Fibroblast of skin of abdomen (primary cell): ENCODE measurements at regions not wholly inside any gene's neighbourhood (a gene's known extent, or its start where the extent isn't known, plus 50 kb on each side); places are given as distances from the start of the nearest gene placed in this dataset.

Source experiments
- DNase-seq: peaks from one replicate; pipeline ENCODE4 v3.0.0-alpha.2; 2013

DNA sequence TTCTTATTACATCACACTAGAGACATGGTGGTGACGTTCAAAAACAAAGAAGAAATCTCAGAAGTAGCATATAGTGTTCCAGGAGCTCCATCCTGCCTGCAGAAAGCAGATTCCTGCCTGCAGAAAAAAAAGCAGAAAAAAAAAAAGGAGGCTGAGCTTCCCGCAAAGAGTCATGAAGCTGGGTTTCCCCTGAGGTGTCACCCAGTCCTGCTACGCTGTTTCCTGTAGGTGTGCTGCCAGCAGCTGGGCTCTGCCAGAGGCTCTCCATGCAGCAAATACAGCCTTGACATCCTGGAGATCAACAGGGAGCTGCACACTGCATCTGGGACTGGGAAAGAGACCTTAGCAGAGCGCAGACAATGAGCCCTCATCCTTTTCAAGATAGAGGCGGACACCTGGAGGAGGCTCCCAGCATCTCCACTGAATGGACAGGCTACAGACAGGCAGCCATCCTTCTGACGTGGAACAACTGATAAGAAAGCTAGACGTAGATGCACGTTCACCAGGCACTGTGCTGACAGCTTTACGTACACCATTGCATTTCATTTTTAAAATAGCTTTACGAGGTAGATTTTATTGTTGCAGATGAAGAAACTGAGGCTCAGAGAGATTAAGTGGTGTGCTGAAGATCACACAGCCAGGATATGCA is 350.9 kb downstream of the FOXO1 start:
- DNase-seq: no peak

DNA sequence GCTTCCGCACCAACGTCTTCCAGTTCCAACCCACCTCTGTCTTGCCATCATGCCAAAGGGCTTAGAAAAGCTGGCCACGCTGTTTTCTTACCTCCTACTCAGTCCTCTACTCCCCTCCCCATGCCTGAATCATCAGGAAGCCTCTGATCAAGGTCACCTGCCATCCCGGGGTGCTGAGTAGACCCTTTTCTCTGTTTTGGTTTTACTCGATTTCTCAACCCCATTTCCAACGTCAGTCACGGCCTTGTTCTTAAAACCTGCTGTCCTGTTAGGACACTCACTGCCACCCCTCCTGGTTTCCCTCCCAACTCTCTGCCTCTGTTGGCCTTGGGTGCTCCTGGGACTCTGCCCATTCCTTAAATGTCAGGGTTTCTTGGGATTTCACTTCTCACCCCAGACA is 350.1 kb downstream of the FOXO1 start:
- no peak for DNase-seq

GRCh38 chr13:40317980-40318327 is 348.5 kb downstream of the FOXO1 start:
- DNase-seq: no peak

DNA sequence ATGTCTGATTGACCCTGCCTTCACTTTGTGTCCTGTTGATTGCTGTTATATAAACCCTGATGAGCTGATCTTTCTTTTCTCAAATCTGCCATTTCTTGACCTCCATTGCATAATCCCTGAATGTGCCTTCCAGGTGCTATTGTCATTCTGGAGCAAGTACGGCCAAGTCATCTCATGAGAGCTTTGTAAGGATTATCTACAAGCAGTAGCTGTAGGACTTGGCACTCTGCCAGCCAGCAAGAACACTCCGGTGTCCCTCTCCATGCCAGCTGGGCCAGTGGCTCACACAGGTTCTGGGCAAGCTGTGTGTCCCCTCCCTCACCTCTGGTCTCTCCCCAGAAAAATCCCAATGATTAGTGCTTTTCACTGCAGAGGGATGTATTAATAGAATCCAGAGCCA is 348.1 kb downstream of the FOXO1 start:
- no peak for DNase-seq

GRCh38 chr13:40319699-40320579 is 346.5 kb downstream of the FOXO1 start:
- no peak for DNase-seq

GRCh38 chr13:40328091-40328490 is 338.4 kb downstream of the FOXO1 start:
- DNase-seq: no peak

GRCh38 chr13:40329781-40330485 is 336.5 kb downstream of the FOXO1 start:
- DNase-seq: no peak

- DNase-seq: no peak
Measured at GRCh38 chr13:40330950-40331349, 335.5 kb downstream of the FOXO1 start.

- DNase-seq: no peak
Measured at GRCh38 chr13:40331802-40332201, 334.6 kb downstream of the FOXO1 start.

- DNase-seq: no peak
Measured at GRCh38 chr13:40333226-40333625, 333.2 kb downstream of the FOXO1 start.

DNA sequence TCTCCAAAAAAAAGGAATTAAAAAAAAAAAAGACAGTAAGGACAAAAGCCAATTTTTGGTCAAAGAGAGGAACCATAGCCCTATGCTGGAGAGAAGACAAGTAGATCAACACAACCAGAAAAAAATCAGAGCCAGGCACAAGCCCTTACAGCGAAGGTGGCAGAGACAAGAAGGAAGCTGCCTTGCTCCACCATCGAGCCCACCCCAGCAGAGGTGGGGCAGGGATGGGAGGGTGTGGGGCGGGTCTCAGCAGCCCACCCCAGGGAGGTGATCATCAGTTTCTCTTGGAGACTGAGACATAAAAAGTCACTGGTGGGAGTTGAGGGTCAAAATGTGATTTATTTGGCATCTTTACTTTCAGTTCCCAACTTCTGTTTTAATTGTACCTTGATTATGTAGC is 332.4 kb downstream of the FOXO1 start:
- DNase-seq: no peak

- DNase-seq: no peak
Measured at GRCh38 chr13:40334616-40335015, 331.8 kb downstream of the FOXO1 start.

- DNase-seq: no peak
Measured at GRCh38 chr13:40336228-40337221, 329.9 kb downstream of the FOXO1 start.

- no peak for DNase-seq
Measured at GRCh38 chr13:40337651-40338050, 328.8 kb downstream of the FOXO1 start.

- DNase-seq: no peak
Measured at GRCh38 chr13:40338217-40338616, 328.2 kb downstream of the FOXO1 start.

DNA sequence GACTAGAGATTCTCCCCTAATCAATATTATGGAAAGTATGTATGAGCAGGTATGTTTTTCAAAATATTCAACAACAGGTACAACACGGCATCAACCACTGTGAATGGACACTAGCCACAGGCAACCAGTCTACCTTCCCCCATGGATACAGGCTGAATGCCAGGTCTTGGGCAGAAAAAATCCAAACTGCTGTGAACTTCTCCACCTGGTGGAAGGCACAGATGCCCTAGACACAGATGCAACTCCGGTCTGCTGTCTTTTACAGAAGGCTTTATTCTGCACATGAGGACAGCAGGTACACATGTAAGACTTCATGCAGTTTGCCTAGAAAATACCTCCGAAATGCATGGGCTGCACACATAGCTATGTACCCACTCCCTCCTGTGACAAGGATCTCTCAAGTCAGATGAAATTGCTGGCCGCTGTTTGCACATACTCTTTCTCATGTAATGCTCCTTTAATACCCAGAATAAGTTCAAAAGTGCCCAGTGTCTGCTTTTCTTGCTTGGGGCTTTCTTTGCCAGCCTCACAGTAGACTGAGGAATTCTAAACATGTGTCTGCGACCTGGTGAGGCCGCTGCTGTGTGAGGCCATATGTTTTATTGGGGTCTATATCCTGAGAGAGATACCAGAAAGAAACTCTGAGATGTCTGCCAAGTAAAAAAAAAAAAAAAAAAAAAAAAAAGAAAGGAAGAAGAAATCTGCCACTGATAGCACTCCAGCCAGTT is 325.9 kb downstream of the FOXO1 start:
- DNase-seq: peak; percentile 45

- peak; percentile 19 for DNase-seq
Measured at GRCh38 chr13:40341096-40341471, 325.4 kb downstream of the FOXO1 start.

DNA sequence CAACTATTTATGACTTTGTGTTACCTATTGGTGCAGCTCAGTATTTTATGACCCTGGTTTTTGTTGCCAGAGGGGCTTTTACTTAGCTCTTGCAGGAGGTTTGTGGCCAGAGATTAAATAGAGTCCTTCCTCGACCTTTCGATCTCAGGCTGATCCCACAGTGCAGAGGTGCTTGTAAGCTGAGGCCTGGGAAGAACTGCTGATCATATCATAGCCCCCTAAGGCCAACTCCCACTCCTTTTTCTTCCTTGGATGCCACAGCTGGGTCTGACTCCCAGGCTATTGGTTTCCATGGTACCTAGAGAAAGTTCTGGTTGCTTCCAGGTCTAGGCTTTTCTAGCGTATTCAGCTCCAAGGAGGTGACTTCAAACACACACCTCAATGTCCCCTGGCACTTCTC is 324.9 kb downstream of the FOXO1 start:
- DNase-seq: no peak

DNA sequence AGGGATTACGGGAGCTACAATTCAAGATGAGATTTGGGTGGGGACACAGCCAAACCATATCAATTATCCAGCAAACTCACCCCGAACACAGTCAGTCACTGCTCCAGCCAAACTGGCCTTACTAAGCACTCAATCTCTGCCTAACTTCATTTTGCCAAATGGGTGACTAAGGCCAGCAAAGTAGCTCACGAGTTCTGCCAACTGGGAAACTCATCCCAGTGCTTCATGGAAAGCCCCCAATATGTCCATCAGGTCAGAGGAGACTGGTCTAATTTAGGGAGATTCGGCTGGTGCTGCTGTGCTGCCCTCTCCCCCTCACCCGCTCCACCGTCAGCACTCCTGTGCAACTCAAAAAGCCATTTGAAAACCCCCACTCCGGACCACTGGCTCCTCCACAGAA is 324.0 kb downstream of the FOXO1 start:
- DNase-seq: no peak

GRCh38 chr13:40342901-40343300 is 323.5 kb downstream of the FOXO1 start:
- DNase-seq: no peak

- no peak for DNase-seq
Measured at GRCh38 chr13:40343550-40344269, 322.7 kb downstream of the FOXO1 start.
